CD14-positive monocyte (primary cell): ENCODE measurements at regions not wholly inside any gene's neighbourhood (a gene's known extent, or its start where the extent isn't known, plus 50 kb on each side); places are given as distances from the start of the nearest gene placed in this dataset.

ENCODE experiments used
- DNase-seq, 3 donors: peaks; one replicate each; pipeline ENCODE4 v3.0.0-alpha.2; 2011 to 2022
- H2AFZ ChIP-seq: 2 replicates; pipeline ENCODE4 v1.6.0; 2012; ENCODE audit warnings: mild to moderate bottlenecking, low read depth, low read length, inconsistent platforms; ENCODE audit not compliant: insufficient read depth, poor library complexity, severe bottlenecking
- H3K27ac ChIP-seq, 2 donors: 1 replicate in 1 of 2; 2 replicates in 1 of 2; pipeline ENCODE4 v1.5.1; 2012 to 2013; ENCODE audit warnings: low read length in 2 of 2, control low read depth in 1 of 2, inconsistent platforms in 1 of 2, low read depth in 1 of 2, mild to moderate bottlenecking in 1 of 2
- H3K27me3 ChIP-seq, 2 donors: one replicate each; pipeline versions ENCODE4 v1.6.0 to v1.6.1; 2011 to 2013; ENCODE audit warnings: low read length in 2 of 2; ENCODE audit not compliant: control insufficient read depth in 2 of 2, insufficient read depth in 2 of 2
- H3K36me3 ChIP-seq, 2 donors: replicated peaks in 1 of 2; 1 replicate in 1 of 2; 2 replicates in 1 of 2; pipeline versions ENCODE4 v1.5.1 to v1.6.1; 2012 to 2013; ENCODE audit warnings: low read length in 2 of 2, control low read depth in 1 of 2, inconsistent platforms in 1 of 2, mild to moderate bottlenecking in 1 of 2; ENCODE audit not compliant: insufficient read depth in 2 of 2, control insufficient read depth in 1 of 2
- H3K4me1 ChIP-seq, 2 donors: 1 replicate in 1 of 2; 2 replicates in 1 of 2; pipeline versions ENCODE4 v1.5.1 to v1.6.1; 2012 to 2013; ENCODE audit warnings: low read length in 2 of 2, control low read depth in 1 of 2, inconsistent platforms in 1 of 2, mild to moderate bottlenecking in 1 of 2, moderate library complexity in 1 of 2; ENCODE audit not compliant: insufficient read depth in 2 of 2, control insufficient read depth in 1 of 2
- H3K4me2 ChIP-seq: replicated peaks from 2 replicates; pipeline ENCODE3; 2012; ENCODE audit warnings: low read length, moderate library complexity, mild to moderate bottlenecking; ENCODE audit not compliant: poor library complexity, severe bottlenecking; ENCODE audit errors: extremely low read depth
- H3K4me3 ChIP-seq, 3 experiments: fragments of 200-600 bp in 1 of 3; sonication (generic) in 1 of 3; replicated peaks in 1 of 3; 1 replicate in 2 of 3; 2 replicates in 1 of 3; pipeline ENCODE4 v1.5.1; 2011 to 2013; ENCODE audit warnings: low read length in 3 of 3, mild to moderate bottlenecking in 3 of 3, control low read depth in 2 of 3, low read depth in 2 of 3, inconsistent platforms in 1 of 3, moderate library complexity in 1 of 3
- H3K79me2 ChIP-seq: 2 replicates; pipeline ENCODE4 v1.6.0; 2012; ENCODE audit warnings: mild to moderate bottlenecking, control low read depth, inconsistent platforms, low read length, moderate library complexity; ENCODE audit not compliant: insufficient read depth
- H3K9ac ChIP-seq: 2 replicates; pipeline ENCODE4 v1.6.0; 2017; ENCODE audit warnings: low read length, mild to moderate bottlenecking; ENCODE audit not compliant: insufficient read depth, poor library complexity, severe bottlenecking
- H3K9me3 ChIP-seq, 2 donors: replicated peaks in 1 of 2; 1 replicate in 1 of 2; 2 replicates in 1 of 2; pipeline versions ENCODE4 v1.5.1 to v1.6.1; 2012 to 2013; ENCODE audit warnings: low read length in 2 of 2, control low read depth in 1 of 2; ENCODE audit not compliant: control insufficient read depth in 1 of 2, insufficient read depth in 1 of 2
- H4K20me1 ChIP-seq: 2 replicates; pipeline ENCODE4 v1.6.0; 2012; ENCODE audit warnings: mild to moderate bottlenecking, low read length, control low read depth, moderate library complexity; ENCODE audit not compliant: insufficient read depth
- H3K27ac Mint-ChIP-seq, 7 donors: one replicate each; pipeline ENCODE4 v1.8.0; 2020; ENCODE audit warnings: mild to moderate bottlenecking in 7 of 7, mixed read lengths in 7 of 7, moderate library complexity in 6 of 7, inconsistent platforms in 2 of 7
- H3K27me3 Mint-ChIP-seq, 3 donors: one replicate each; pipeline ENCODE4 v1.8.0; 2021 to 2022; ENCODE audit warnings: low read depth in 3 of 3, mild to moderate bottlenecking in 3 of 3, mixed read lengths in 3 of 3, moderate library complexity in 3 of 3, inconsistent platforms in 1 of 3
- H3K36me3 Mint-ChIP-seq, 2 donors: one replicate each; pipeline ENCODE4 v1.8.0; 2020; ENCODE audit warnings: mixed read lengths in 2 of 2, inconsistent platforms in 1 of 2, mild to moderate bottlenecking in 1 of 2
- H3K4me1 Mint-ChIP-seq: one replicate; pipeline ENCODE4 v1.8.0; 2020; ENCODE audit warnings: mild to moderate bottlenecking, mixed read lengths
- H3K4me3 Mint-ChIP-seq, 2 donors: one replicate each; pipeline ENCODE4 v1.8.0; 2020; ENCODE audit warnings: mild to moderate bottlenecking in 2 of 2, mixed read lengths in 2 of 2, moderate library complexity in 1 of 2
- H3K9me3 Mint-ChIP-seq, 7 donors: one replicate each; pipeline ENCODE4 v1.8.0; 2020 to 2022; ENCODE audit warnings: mixed read lengths in 7 of 7, mild to moderate bottlenecking in 6 of 7, moderate library complexity in 6 of 7, inconsistent platforms in 2 of 7
- CTCF ChIP-seq: fragments of 200-600 bp; IDR thresholded peaks from one replicate; pipeline ENCODE4 v1.8.0; 2022; ENCODE audit warnings: antibody characterized with exemption, mild to moderate bottlenecking
- WGBS: methylation state at CpG from one replicate; pipeline ENCODE4 v1.1.5; 2013; ENCODE audit warnings: missing lambda C conversion rate; ENCODE audit not compliant: insufficient coverage; 5-methylcytosine and 5-hydroxymethylcytosine counted together
- intact Hi-C, 2 donors: fragments of 100-400 bp; cut with micrococcal nuclease; formaldehyde crosslinking; loops; one replicate each; pipeline versions ENCODE4 v1.15.0 to v1.15.1; 2023

GRCh38 chr9:785997-786396 is 55.5 kb upstream of the DMRT1 start:
- H2AFZ ChIP-seq: no peak overlapping the region
- Mint-ChIP-seq H3K4me3 (no peak overlapping the region), H3K4me1 (peaks cover 2% of the 10 kb centered on the region), H3K27ac (peak overlapping the region in 1 of 7 donors; percentile 59), H3K36me3 (no peaks in the 10 kb centered on the region), H3K27me3 (peaks cover 0 to 3% (median 2%) of the 10 kb centered on the region in 3 donors), H3K9me3 (no peaks in the 10 kb centered on the region)
- no peaks in the 10 kb centered on the region for H3K4me1 ChIP-seq
- H3K79me2 ChIP-seq: no peaks in the 10 kb centered on the region
- no peaks in the 10 kb centered on the region for H4K20me1 ChIP-seq
- DNase-seq: peak in 1 of 3 donors; percentile 31
- WGBS: 76% methylated on average over 2 of the region's 5 CpGs
- H3K27me3 ChIP-seq: no peaks in the 10 kb centered on the region
- no peaks in the 10 kb centered on the region for H3K9me3 ChIP-seq
- H3K27ac ChIP-seq: no peak overlapping the region
- no peak overlapping the region for H3K4me3 ChIP-seq
- intact Hi-C loops: no loop called here
- H3K36me3 ChIP-seq: no peaks in the 10 kb centered on the region
- H3K9ac ChIP-seq: no peak overlapping the region
- H3K4me2 ChIP-seq: no peak overlapping the region
- TF ChIP-seq CTCF: no peak

- H3K4me2 ChIP-seq: no peak overlapping the region
- Mint-ChIP-seq H3K27me3 (peaks cover 0 to 3% (median 2%) of the 10 kb centered on the region in 3 donors), H3K9me3 (no peaks in the 10 kb centered on the region), H3K4me3 (no peak overlapping the region), H3K4me1 (peaks cover 2% of the 10 kb centered on the region), H3K36me3 (no peaks in the 10 kb centered on the region), H3K27ac (peak overlapping the region in 1 of 7 donors; percentile 59)
- no peak overlapping the region for H3K9ac ChIP-seq
- TF ChIP-seq CTCF: no peak
- H3K79me2 ChIP-seq: no peaks in the 10 kb centered on the region
- no peaks in the 10 kb centered on the region for H3K4me1 ChIP-seq
- no peaks in the 10 kb centered on the region for H3K27me3 ChIP-seq
- H3K9me3 ChIP-seq: no peaks in the 10 kb centered on the region
- no peak for DNase-seq
- H3K36me3 ChIP-seq: no peaks in the 10 kb centered on the region
- no CpG with 5 or more reads among the region's 6 CpGs for WGBS
- H2AFZ ChIP-seq: no peak overlapping the region
- H4K20me1 ChIP-seq: no peaks in the 10 kb centered on the region
- H3K27ac ChIP-seq: no peak overlapping the region
- intact Hi-C loops: no loop called here
- no peak overlapping the region for H3K4me3 ChIP-seq
Measured at GRCh38 chr9:786405-786804, 55.1 kb upstream of the DMRT1 start.
